Peyer's patch (tissue), 4 donors: ENCODE measurements at regions not wholly inside any gene's neighbourhood (a gene's known extent, or its start where the extent isn't known, plus 50 kb on each side); places are given as distances from the start of the nearest gene placed in this dataset.

ENCODE experiments used
- DNase-seq, 3 donors: peaks; one replicate each; pipeline ENCODE4 v3.0.0-alpha.2; 2017 to 2019
- H3K27ac ChIP-seq, 4 donors: fragments of 200-600 bp; sonication (generic); one replicate each; pipeline ENCODE4 v1.5.1; 2016 to 2019
- H3K27me3 ChIP-seq, 2 donors: fragments of 200-600 bp; sonication (generic); one replicate each; pipeline ENCODE4 v1.5.1; 2019
- H3K36me3 ChIP-seq, 3 donors: fragments of 200-600 bp; sonication (generic); one replicate each; pipeline ENCODE4 v1.5.1; 2016 to 2019
- H3K4me1 ChIP-seq, 4 donors: fragments of 200-600 bp; sonication (generic); one replicate each; pipeline ENCODE4 v1.5.1; 2016 to 2019
- H3K4me3 ChIP-seq, 4 donors: fragments of 200-600 bp; sonication (generic); 1 replicate in 3 of 4; 2 replicates in 1 of 4; pipeline ENCODE4 v1.5.1; 2016 to 2019; ENCODE audit warnings: mild to moderate bottlenecking in 1 of 4
- H3K9me3 ChIP-seq, 4 donors: fragments of 200-600 bp; sonication (generic); one replicate each; pipeline ENCODE4 v1.5.1; 2016 to 2019; ENCODE audit warnings: mild to moderate bottlenecking in 1 of 4
- POLR2A ChIP-seq, 2 donors: fragments of 450-650 bp; IDR thresholded peaks; one replicate each; pipeline ENCODE4 v1.5.1; 2017; ENCODE audit warnings: antibody characterized with exemption in 2 of 2, mild to moderate bottlenecking in 2 of 2, moderate library complexity in 2 of 2
- TF ChIP-seq, protein P1 (sequence below), 6 experiments: fragments of 450-650 bp in 4 of 6; fragments of 200-600 bp in 2 of 6; sonication (generic) in 1 of 6; IDR thresholded peaks; one replicate each; pipeline ENCODE4 v1.5.1; 2017 to 2019; ENCODE audit warnings: antibody characterized with exemption in 6 of 6, mild to moderate bottlenecking in 3 of 6, moderate library complexity in 1 of 6

DNA sequence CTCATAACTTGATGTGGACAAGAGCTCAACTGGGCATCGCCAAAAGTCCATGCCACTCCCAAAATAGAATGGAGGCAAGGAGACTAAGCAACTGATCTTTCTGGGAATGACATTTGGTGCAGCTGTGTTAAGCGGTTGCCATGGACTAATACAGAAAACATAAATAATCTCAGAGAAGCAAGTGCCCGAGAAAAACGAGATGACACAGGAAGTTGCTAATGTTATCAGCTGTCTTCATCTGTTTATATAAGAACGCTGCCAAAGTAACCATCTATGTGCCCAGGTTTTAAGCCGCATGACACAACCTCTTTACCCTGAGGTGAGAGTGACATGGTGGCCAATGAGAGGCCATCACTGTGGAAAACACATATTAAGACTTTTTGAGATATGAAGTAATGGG is 54.9 kb upstream of the SACS start:
- Histone ChIP-seq H3K4me1 (no peaks in the 10 kb centered on the region), H3K9me3 (no peaks in the 10 kb centered on the region), H3K27ac (no peak overlapping the region), H3K27me3 (no peaks in the 10 kb centered on the region), H3K36me3 (no peaks in the 10 kb centered on the region), H3K4me3 (no peak overlapping the region)
- TF ChIP-seq, protein P1, sequence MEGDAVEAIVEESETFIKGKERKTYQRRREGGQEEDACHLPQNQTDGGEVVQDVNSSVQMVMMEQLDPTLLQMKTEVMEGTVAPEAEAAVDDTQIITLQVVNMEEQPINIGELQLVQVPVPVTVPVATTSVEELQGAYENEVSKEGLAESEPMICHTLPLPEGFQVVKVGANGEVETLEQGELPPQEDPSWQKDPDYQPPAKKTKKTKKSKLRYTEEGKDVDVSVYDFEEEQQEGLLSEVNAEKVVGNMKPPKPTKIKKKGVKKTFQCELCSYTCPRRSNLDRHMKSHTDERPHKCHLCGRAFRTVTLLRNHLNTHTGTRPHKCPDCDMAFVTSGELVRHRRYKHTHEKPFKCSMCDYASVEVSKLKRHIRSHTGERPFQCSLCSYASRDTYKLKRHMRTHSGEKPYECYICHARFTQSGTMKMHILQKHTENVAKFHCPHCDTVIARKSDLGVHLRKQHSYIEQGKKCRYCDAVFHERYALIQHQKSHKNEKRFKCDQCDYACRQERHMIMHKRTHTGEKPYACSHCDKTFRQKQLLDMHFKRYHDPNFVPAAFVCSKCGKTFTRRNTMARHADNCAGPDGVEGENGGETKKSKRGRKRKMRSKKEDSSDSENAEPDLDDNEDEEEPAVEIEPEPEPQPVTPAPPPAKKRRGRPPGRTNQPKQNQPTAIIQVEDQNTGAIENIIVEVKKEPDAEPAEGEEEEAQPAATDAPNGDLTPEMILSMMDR (IDR thresholded peaks at IDR 0.05): no peak
- DNase-seq: no peak

DNA sequence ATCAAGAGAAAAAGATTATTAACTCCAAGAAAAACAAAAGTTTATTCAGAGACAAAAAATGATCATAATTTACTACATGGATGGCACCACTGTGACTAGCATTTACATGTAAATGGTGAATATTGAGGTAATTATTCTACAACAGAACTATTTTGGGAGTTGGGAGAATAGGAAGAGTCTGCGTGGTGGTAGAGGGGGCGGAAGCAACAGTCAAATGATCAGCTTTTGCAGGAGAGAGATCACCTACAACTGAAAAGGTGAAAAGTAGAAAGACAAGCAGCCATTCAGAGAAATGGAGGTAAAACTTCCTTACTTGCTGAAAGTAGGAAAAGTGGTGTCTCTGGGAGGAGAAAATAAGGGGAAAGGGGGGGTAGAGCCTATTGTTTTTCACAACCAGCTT is 62.8 kb upstream of the SACS start:
- Histone ChIP-seq H3K36me3 (no peaks in the 10 kb centered on the region), H3K27me3 (no peaks in the 10 kb centered on the region), H3K4me1 (no peaks in the 10 kb centered on the region), H3K9me3 (no peaks in the 10 kb centered on the region), H3K27ac (no peak overlapping the region), H3K4me3 (no peak overlapping the region)
- no peak for TF ChIP-seq POLR2A (IDR thresholded peaks at IDR 0.05)
- TF ChIP-seq, protein P1 (IDR thresholded peaks at IDR 0.05): no peak
- DNase-seq: no peak

DNA sequence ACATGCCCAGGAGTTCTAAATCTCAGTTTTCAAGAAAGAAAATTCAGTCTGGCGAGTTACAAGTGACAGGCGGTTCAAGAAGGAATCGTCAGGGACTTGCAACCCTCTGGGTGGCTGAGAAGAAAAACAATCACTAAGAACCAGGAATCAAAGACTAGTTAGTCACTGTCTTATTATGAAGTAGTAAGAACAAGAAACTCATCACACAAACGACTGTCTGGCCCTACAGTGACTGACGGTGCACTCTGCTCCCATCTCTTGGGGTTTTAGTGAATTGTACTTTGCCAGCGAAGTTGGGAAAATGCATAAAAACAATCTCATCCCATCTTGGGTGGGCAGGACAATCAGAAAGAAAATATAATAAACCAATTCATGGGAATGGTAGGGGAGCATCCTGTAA is 63.7 kb upstream of the SACS start:
- Histone ChIP-seq H3K27ac (no peak overlapping the region), H3K27me3 (no peaks in the 10 kb centered on the region), H3K36me3 (no peaks in the 10 kb centered on the region), H3K4me3 (no peak overlapping the region), H3K9me3 (no peaks in the 10 kb centered on the region), H3K4me1 (no peaks in the 10 kb centered on the region)
- no peak for TF ChIP-seq POLR2A (IDR thresholded peaks at IDR 0.05)
- TF ChIP-seq, protein P1 (IDR thresholded peaks at IDR 0.05): no peak
- DNase-seq: no peak

DNA sequence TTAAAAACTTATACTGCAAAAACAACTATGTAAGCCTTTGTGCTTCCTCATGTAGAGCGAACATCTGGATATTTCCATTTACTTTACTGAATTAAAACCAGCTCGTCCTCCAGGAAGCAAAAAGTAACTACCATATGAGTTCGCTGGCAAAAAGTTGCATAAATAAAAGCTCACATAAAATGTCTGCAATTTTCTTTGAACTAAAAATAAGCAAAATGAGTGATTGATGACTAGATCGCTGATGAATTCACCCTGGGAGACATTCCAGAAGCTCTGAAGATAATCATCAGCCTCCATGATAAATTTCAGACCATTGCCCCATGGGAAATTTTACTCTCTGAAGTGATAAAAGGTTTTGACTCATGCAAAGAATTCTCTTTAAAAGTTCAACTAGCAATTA is 67.3 kb upstream of the SACS start:
- H3K27ac ChIP-seq: no peak overlapping the region
- TF ChIP-seq, protein P1 (IDR thresholded peaks at IDR 0.05): no peak
- no peak for DNase-seq

DNA sequence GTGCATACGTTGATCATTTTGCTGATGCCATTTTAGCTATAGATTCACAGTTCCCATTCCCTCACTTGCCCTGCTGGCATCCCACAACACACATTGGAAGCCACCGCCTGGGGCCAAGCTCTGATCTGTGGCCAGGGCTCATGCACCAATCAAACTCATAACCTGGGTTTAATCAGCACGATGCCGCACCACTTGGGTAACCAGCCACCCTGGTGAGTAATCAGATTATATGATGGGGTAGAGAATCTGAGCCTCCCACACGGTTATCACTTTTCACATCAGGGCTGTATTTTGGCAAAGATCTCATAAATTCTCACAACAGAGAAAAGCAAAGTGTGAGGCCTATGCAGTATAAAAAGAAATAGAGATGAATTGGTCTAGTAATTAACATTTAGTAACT is 66.0 kb upstream of the TNFRSF19 start:
- no peaks in the 10 kb centered on the region for H3K36me3 ChIP-seq
- H3K27me3 ChIP-seq: no peaks in the 10 kb centered on the region
- DNase-seq: no peak
- TF ChIP-seq, protein P1 (IDR thresholded peaks at IDR 0.05): no peak
- no peak for TF ChIP-seq POLR2A (IDR thresholded peaks at IDR 0.05)
- no peak overlapping the region for H3K27ac ChIP-seq
- H3K9me3 ChIP-seq: no peaks in the 10 kb centered on the region
- H3K4me1 ChIP-seq: no peaks in the 10 kb centered on the region
- H3K4me3 ChIP-seq: no peak overlapping the region

More for the DNA sequence above, 67.3 kb upstream of the SACS start:
- Histone ChIP-seq H3K9me3 (no peaks in the 10 kb centered on the region), H3K36me3 (no peaks in the 10 kb centered on the region), H3K4me1 (no peaks in the 10 kb centered on the region), H3K4me3 (no peak overlapping the region), H3K27me3 (no peaks in the 10 kb centered on the region)

DNA sequence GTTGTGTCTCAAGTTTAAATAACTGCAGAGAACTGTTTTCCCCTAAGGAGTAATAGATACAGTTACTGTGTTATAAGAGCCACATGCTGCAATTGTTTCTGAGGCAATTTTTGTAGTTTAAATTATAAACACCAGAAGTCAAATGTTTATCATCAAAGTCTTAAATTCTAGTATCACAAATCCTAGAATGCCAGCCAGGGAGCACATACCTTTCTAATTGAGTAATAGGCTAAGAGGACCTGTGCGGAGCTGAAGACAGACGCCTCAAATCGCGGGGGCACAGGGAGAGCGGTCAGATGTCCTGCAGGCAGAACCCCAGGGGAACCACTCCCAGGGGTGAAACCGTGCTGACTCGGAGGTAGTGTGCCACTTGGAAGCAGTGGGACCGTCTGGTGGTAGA is 65.2 kb upstream of the TNFRSF19 start:
- DNase-seq: no peak
- no peak overlapping the region for H3K4me3 ChIP-seq
- H3K36me3 ChIP-seq: no peaks in the 10 kb centered on the region
- no peaks in the 10 kb centered on the region for H3K27me3 ChIP-seq
- no peak overlapping the region for H3K27ac ChIP-seq
- H3K4me1 ChIP-seq: no peaks in the 10 kb centered on the region
- no peaks in the 10 kb centered on the region for H3K9me3 ChIP-seq
- TF ChIP-seq, protein P1 (IDR thresholded peaks at IDR 0.05): no peak
- no peak for TF ChIP-seq POLR2A (IDR thresholded peaks at IDR 0.05)
